Esophagus muscularis mucosa (tissue), 3 donors: ENCODE measurements at regions not wholly inside any gene's neighbourhood (a gene's known extent, or its start where the extent isn't known, plus 50 kb on each side); places are given as distances from the start of the nearest gene placed in this dataset.

Source experiments
- CTCF ChIP-seq, 3 experiments: fragments of 200-600 bp in 2 of 3; fragments of 450-650 bp in 1 of 3; sonication (generic) in 2 of 3; IDR thresholded peaks; one replicate each; pipeline ENCODE4 v1.5.1; 2017 to 2019; ENCODE audit warnings: antibody characterized with exemption in 3 of 3, mild to moderate bottlenecking in 2 of 3, moderate library complexity in 1 of 3
- POLR2A ChIP-seq: fragments of 450-650 bp; IDR thresholded peaks from one replicate; pipeline ENCODE4 v1.6.1; 2017; ENCODE audit warnings: antibody characterized with exemption, moderate library complexity, mild to moderate bottlenecking, low read depth

- TF ChIP-seq POLR2A (no peak), CTCF (IDR thresholded peaks at IDR 0.05) (no peak)
Measured at GRCh38 chr1:181392613-181393220, 90.6 kb upstream of the CACNA1E start.
